ENCODE measurements at regions not wholly inside any gene's neighbourhood (a gene's known extent, or its start where the extent isn't known, plus 50 kb on each side); places are given as distances from the start of the nearest gene placed in this dataset.

DNA sequence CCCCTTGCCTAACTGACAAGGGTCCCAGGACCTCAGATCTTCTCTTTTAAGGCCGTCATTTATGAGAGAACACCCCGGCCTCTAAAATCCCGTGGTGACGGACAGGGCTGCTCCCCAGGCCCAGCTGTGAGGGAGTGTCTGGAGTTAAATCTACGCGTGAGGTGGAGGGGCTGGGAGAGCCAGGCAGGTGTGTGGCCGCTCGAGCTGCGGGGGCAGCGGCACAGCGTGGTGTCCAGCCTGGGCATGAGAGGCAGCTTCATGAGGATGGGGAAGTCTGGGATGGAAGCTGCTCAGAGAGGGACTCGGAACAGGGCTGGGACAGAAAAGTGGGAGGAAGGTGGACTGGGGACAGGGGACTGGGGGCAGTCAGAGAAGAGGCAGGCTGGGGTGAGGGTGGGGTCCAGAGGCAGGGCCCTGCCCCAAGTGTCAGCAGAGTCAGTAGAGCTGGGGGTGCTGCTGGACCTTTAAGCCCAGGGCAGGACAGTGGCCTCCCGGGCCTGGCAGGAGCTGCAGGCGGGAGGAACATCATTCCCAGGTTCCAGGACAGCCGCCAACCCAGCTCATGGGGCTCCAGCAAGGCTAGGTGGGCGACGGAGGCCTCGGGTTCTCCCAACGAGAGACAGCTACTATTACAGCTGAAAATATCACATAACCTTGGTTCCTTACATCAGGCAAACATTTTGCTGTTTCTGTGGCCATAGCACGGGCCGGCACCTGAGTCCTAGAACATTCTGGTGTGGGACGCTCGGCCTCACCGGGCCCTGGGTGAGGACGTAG is 55.2 kb downstream of the JAKMIP3 start:
- H3K4me1 Mint-ChIP-seq (ENCODE audit: low read depth, unreplicated experiment): no peaks in the 10 kb centered on the region
- no peak for DNase-seq
- TF ChIP-seq, protein P1, sequence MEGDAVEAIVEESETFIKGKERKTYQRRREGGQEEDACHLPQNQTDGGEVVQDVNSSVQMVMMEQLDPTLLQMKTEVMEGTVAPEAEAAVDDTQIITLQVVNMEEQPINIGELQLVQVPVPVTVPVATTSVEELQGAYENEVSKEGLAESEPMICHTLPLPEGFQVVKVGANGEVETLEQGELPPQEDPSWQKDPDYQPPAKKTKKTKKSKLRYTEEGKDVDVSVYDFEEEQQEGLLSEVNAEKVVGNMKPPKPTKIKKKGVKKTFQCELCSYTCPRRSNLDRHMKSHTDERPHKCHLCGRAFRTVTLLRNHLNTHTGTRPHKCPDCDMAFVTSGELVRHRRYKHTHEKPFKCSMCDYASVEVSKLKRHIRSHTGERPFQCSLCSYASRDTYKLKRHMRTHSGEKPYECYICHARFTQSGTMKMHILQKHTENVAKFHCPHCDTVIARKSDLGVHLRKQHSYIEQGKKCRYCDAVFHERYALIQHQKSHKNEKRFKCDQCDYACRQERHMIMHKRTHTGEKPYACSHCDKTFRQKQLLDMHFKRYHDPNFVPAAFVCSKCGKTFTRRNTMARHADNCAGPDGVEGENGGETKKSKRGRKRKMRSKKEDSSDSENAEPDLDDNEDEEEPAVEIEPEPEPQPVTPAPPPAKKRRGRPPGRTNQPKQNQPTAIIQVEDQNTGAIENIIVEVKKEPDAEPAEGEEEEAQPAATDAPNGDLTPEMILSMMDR (IDR thresholded peaks at IDR 0.05; ENCODE audit: partially characterized antibody, unreplicated experiment): no peak
- H3K27me3 Mint-ChIP-seq (ENCODE audit: unreplicated experiment): peaks cover 13% of the 10 kb centered on the region
- peaks cover 3% of the 10 kb centered on the region for H3K9me3 Mint-ChIP-seq (ENCODE audit: unreplicated experiment)
- no peak overlapping the region for H3K4me3 Mint-ChIP-seq (ENCODE audit: unreplicated experiment)
- no peak overlapping the region for H3K27ac Mint-ChIP-seq (ENCODE audit: unreplicated experiment)
- no peaks in the 10 kb centered on the region for H3K36me3 Mint-ChIP-seq (ENCODE audit: unreplicated experiment)

DNA sequence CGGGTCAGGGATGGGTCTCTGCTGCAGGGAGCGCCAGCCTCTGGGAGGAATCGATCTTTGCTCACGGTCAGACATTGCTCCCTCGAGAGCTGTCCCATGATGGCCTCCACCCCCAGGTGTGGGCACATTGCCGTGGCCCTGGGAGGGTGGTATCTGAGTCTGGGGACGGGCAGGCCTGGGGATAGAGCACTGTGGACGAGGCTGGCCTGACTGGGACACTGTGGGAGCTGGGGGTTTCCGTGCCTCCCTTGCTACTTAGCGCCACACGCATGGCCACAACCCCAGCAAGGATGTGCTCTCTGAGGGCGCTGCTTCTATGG is 55.7 kb downstream of the JAKMIP3 start:
- Mint-ChIP-seq H3K4me3 (ENCODE audit: unreplicated experiment) (no peak overlapping the region), H3K4me1 (ENCODE audit: low read depth, unreplicated experiment) (no peaks in the 10 kb centered on the region), H3K27ac (ENCODE audit: unreplicated experiment) (no peak overlapping the region), H3K27me3 (ENCODE audit: unreplicated experiment) (peaks cover 13% of the 10 kb centered on the region), H3K36me3 (ENCODE audit: unreplicated experiment) (no peaks in the 10 kb centered on the region), H3K9me3 (ENCODE audit: unreplicated experiment) (peaks cover 3% of the 10 kb centered on the region)
- DNase-seq: no peak
- TF ChIP-seq, protein P1 (IDR thresholded peaks at IDR 0.05; ENCODE audit: partially characterized antibody, unreplicated experiment): no peak

DNA sequence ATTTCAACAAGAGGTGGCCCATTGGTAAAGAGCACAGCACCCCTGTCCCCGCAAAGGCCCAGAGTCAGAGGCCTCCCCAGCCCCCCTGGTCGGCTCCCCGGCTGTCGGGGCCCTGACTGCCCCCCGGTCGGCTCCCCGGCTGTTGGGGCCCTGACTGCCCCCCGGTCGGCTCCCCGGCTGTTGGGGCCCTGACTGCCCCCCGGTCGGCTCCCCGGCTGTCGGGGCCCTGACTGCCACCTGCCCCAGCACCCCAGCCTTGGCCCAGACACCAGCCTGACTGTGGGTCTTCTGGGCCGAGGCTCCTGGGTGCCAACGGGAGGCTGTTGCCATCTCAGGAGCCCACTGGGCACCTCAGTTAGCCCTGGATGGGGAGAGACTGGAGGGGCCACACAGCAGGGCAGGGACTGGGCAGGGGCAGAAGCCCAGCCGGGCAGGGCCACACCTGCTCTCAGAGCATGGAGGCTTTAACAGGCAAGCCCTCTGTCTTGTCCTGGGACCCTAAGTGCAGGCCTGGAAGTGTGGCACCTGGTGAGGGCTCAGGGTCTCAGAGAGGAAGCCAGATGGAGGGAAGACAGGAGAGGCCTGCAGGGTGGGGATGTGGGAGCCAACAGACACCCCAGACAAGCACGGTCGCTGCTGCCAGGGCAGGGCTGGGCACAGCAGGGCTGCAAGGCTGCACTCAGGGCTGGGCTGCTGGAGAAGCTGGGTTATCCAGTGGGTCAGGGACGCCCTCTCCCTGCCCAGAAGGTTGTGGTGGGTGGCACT is 56.5 kb downstream of the JAKMIP3 start:
- Mint-ChIP-seq H3K27me3 (ENCODE audit: unreplicated experiment) (peaks cover 9% of the 10 kb centered on the region), H3K27ac (ENCODE audit: unreplicated experiment) (no peak overlapping the region), H3K9me3 (ENCODE audit: unreplicated experiment) (peaks cover 3% of the 10 kb centered on the region), H3K4me3 (ENCODE audit: unreplicated experiment) (no peak overlapping the region), H3K36me3 (ENCODE audit: unreplicated experiment) (no peaks in the 10 kb centered on the region), H3K4me1 (ENCODE audit: low read depth, unreplicated experiment) (no peaks in the 10 kb centered on the region)
- TF ChIP-seq, protein P1 (IDR thresholded peaks at IDR 0.05; ENCODE audit: partially characterized antibody, unreplicated experiment): no peak
- DNase-seq: no peak

DNA sequence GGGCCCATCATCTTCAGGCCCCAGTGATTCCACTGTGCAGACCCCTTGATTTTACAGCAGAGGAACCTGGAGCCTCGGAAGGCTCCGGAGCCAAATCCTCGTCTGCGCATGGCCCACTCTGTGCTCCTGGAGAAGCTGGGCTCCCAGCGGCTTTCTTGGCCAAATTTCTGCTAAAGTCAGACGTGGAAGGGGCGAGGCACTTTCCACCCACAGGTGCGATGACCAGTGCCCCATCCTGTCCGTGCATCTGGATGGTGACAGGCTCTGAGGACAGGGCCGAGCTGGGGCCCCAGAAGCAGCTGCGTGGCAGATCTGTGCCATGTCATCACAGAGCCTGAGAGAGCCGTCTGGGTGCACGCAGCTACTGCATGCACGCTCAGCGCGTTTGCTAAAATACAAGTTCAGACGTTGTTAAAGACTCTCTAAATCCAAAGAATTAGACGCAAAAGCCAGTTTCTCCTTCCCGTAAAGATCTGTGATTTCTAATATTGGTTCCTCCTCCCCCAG is 57.2 kb downstream of the JAKMIP3 start:
- Mint-ChIP-seq H3K4me3 (ENCODE audit: unreplicated experiment) (no peak overlapping the region), H3K4me1 (ENCODE audit: low read depth, unreplicated experiment) (no peaks in the 10 kb centered on the region)
- DNase-seq: no peak

More for the DNA sequence above, 57.2 kb downstream of the JAKMIP3 start:
- H3K9me3 Mint-ChIP-seq (ENCODE audit: unreplicated experiment): no peaks in the 10 kb centered on the region
- peaks cover 9% of the 10 kb centered on the region for H3K27me3 Mint-ChIP-seq (ENCODE audit: unreplicated experiment)
- TF ChIP-seq, protein P1 (IDR thresholded peaks at IDR 0.05; ENCODE audit: partially characterized antibody, unreplicated experiment): no peak
- no peaks in the 10 kb centered on the region for H3K36me3 Mint-ChIP-seq (ENCODE audit: unreplicated experiment)
- no peak overlapping the region for H3K27ac Mint-ChIP-seq (ENCODE audit: unreplicated experiment)
